GM19328 (cell line): ENCODE measurements at regions not wholly inside any gene's neighbourhood (a gene's known extent, or its start where the extent isn't known, plus 50 kb on each side); places are given as distances from the start of the nearest gene placed in this dataset.

Experiments used
- ATAC-seq: cut with Tn5 transposase; IDR thresholded peaks from one replicate; pipeline ENCODE4 v1.9.1; 2021; ENCODE audit warnings: mild to moderate bottlenecking, moderate library complexity; ENCODE audit not compliant: unreplicated experiment

DNA sequence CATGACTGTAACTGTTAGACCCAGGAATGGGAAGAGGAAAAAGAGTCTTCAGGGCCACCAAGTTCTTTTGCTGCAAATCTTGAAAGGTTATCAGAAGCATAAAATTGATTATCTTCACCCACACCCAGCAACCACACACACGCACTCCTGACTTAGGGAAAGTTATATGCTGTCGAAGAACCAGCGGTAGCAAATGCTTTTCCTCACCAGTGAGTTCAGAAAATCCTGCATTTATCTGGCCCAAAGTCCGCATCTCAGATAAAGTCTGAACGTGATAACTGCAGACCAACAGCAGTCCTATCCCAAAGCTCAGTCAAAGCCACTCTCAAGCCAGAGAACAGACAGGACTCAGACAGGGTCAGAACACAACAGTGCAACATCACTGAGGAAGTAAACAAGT lies 115.6 kb downstream of the IRS2 start:
- no peak for ATAC-seq

DNA sequence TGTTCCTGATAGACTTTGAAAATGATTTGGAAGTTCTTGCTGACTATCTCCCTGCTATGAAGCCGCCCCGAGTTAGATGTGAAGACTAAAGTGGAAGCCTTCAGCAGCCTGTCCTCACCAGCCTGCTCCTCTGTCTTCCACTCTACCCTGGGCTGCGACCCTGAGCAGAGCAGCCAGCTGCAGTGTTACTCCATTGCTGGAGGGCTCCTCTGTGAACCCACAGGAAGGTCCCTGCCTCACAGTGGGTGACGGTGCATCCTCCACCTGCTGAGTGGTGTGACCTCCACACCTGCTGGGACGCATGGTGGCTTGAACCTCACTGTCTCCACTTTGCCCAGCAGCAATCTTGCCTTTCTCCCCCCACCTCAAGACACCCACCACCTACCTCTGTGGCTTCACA lies 116.4 kb downstream of the IRS2 start:
- no peak for ATAC-seq

DNA sequence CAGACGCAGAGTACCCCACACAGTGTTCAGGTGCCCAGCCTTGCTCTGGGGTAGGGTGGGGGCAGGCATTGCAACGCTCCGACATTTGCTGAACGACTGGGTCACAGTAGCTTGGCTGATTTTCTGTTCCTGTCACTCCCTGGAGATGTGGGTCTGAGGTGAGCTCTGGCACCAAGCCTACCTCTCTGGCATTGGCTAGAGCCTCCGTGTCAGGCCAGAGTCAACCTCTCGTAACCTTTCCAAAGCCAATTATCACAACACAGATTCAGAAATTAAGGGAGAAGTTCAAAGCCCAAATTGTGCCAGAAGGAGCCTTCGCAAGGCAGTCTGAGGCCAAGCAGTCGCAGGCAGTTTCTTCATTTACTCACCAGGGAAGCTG lies 117.2 kb downstream of the IRS2 start:
- no peak for ATAC-seq

DNA sequence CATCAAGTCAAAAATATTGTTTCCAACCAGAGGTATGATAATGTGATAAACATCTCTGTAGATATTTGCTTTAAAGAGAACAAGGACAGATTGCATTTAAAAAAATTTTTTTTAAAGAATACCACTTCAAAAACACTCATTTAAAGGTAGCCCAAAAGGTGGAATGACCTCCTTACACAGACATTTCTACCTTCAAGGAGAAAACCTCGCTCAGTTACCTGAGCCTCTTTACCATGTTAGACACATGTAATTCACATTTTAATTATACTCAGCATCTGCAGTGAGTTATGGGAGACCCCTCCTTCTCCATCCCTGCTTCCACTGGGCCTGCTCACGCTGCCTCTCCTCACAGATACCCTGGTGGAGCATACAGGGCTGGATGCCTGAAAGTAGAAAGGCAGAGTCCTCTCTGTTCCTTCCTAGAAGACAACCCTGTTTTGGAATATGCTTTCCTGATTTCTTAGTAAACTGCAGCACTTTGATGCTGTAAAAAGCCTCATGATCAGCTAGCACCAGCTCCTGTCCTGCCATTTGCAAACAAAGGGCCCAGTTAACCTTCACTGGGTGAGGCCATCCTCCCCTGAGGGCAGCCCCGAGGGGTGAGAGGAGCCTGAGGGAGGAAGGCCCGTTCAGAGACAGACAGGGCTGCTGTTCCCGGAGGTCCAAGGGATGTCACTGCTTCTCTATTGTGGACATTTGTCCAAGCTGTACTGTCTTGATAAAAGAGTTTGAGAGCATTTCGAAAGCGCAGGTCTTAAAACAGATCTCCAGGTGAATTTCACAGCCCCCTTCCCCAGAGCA lies 117.8 kb downstream of the IRS2 start:
- no peak for ATAC-seq

DNA sequence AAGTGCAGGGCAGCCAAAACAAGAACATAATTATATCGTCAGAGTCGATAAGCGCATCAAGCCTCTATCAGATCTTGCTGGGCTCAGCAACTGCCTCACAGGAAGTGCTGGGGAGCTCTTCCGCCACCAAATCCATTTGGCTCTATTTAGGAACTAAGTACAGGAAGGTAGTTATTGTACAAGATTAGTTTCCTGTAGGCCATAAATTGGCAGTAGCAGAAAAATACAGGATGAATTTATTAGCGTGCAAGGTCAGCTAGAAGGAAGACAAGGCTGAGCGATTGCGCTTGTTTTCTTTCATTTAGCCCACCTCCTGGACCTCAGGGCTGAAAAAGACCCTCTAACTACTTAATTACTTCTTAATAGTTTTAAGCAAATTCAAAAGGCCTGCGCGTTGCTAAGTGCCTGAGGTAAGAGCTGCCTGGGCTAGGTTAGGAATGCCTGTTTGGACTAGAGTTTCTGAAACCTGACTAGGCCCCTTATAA lies 118.5 kb downstream of the IRS2 start:
- ATAC-seq: no peak

DNA sequence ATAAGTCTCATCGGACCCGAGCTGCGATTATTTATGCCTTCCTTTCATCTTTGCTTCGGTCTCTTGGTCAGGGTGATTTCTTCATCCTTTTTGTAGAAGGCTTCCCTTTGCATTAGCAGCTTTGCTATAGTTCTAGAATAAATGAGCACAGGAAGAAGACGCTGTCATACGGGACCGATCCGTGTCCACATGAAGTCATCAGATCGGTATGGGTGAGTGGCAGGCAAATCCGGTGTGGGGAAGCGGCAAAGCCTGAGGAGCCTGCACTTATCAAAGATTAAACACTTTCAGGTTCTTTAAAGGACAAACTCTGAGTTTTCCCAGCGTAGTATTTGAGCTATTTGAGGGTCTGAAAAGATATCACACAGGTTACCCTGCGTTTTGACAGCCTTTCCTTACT lies 119.3 kb downstream of the IRS2 start:
- ATAC-seq: no peak

DNA sequence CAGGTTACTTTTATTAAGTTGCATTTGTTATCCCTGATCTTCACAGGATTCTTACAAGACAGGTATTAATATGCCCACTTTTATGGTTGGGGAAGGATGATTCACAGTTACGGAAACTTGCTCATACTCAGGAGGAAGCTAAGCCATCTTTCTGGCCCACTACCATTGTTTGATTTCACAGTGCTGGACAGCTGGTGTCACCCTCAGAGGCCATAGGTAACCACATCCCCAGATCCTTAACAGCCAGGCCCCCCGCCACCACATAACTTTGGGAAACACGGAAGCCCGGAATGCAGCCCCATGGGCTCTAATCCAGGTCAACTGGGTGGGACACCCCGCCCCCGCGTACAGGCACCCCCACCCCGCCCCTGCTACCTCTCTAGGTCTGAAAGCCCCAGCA lies 119.7 kb downstream of the IRS2 start:
- ATAC-seq: no peak

DNA sequence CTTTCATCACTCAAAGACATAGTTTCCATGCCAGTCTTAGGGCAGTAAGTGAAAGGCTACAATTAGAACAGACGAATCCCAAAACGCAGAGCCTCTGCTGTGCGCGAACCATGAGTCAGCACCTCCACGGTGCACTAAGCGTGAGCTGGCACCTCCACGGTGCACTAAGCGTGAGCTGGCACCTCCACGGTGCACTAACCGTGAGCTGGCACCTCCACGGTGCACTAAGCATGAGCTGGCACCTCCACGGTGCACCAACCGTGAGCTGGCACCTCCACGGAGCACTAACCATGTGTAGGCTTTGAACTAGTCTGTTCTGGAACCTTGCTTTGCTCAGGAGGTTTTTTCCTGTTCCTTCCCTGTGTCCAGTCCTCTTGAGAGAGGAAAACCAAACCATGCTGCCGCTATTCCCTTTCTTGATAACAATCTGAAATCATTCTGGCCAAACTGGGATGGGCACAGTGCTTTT lies 120.6 kb downstream of the IRS2 start:
- ATAC-seq: no peak

DNA sequence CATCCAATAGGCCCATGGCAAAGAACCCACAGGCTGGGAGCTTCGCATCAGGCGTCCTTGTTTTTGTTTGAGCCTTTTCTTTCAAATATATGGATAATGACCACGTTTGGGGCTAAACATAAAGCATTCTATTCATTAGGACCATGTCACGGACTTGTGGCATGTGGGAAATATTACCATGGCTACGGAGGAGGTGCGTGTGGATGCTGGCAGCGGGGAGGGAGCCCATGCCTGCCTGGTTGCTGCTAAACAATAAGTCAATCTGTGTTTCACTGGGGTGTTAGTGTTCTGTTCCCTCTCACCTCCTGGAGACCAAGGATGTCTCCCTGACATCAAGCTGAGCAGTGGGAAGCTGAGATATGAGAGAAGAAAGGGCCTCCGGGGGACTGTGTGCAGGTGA lies 121.1 kb downstream of the IRS2 start:
- no peak for ATAC-seq

DNA sequence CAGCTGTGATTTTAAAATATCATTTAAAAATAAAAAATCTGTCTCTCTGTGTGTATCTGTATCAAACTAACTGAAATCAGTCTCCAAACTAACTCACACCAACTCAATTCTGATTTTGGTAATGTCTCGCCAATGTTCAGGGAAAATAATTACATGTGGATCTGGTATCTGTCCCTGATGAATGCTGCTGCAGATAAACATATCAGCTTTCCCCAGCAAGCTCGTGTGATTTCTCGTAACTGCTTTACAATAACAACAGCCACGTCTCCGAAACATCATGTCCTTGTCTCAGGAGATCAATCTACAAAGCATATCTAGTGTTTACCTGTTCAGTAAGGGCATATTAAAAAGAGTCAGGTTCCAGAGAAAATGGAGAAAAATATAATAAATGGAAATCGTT lies 129.0 kb downstream of the IRS2 start:
- no peak for ATAC-seq

DNA sequence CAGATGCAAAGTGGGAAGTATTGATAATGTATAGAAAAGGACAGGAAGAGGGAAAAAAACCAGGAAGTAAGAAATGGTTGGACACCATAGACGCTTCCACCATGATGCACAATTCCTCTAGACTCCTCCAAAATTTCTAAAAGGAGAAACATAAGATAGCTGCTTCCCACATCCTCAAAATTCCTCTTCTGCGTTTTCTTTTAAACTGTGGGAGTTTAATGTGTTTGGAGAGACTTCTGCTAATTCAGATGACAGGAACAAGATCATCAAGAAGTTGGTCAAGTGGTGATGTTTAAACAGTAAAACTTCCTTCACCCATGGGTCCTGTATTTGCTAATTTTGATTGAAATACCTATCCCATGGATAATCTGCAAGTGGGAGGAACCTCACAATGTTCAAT lies 130.2 kb downstream of the IRS2 start:
- no peak for ATAC-seq

DNA sequence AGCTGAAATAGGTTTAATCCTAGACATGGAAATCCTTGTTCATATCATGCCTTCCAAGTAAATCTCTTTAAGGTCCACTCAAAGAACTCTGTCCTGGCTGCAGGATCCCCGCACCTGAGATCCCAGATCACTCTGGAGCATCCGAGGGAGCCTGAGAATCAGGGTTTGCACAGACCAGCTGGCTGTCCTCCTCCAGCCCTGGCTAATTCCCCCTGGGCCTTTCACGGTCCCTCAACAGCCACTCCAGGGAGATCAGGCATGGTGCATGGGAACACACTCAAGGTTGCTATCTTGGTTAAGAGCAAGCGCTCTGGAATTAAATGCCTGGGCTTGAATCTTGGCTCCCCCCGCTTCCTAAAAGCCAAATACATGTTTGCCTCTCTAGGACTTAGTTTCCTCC lies 130.8 kb downstream of the IRS2 start:
- ATAC-seq: no peak

DNA sequence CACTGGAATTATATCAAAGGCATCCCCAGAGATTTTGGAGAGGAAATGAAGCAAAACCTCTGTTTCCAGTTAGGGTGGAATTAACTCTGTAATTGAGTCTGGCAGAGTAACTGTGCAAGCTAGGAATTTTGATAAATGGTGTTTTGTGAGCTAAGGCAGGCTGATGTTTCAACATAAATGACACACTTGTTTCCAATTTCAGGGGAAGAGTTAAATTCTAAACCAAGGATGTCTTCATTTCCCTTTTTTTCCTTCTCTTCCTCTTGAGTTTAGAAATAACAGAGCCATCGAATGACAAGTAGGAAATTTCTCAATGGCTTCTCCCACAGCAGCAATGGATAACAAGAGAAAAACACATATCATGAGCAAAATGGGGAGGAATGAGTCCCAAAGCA lies 131.2 kb downstream of the IRS2 start:
- no peak for ATAC-seq

DNA sequence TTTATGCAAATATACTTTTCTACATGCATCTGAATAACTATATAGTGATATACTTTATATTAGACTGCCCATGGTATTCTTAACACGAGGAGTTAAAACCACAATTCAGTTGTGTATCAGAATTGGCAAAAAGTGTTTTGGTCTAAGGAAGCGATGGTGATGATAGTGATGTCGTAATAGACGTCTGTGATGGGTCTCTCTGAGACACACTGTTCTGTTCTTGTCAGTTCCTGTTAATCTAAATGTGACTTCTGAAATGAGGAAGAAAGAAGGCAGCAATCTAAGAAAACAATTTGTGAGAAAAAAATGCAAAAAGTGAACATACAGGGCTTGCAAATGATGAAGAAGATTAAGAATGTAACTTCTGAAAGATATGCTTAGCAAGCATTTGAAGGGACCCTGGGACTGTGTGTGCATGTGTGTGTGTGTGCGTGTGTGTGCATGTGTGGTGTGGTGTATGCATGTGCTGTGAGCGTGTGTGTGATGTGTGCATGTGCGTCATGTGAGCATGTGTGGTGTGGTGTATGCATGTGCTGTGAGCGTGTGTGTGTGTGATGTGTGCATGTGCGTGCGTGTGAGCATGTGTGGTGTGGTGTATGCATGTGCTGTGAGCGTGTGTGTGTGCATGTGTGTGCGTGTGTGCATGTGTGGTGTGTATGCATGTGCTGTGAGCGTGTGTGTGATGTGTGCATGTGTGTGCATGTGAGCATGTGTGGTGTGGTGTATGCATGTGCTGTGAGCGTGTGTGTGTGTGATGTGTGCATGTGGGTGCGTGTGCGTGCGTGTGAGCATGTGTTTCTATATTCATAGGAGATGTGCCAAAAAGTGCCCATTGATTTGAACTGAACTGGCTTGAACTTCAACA lies 131.8 kb downstream of the IRS2 start:
- no peak for ATAC-seq

DNA sequence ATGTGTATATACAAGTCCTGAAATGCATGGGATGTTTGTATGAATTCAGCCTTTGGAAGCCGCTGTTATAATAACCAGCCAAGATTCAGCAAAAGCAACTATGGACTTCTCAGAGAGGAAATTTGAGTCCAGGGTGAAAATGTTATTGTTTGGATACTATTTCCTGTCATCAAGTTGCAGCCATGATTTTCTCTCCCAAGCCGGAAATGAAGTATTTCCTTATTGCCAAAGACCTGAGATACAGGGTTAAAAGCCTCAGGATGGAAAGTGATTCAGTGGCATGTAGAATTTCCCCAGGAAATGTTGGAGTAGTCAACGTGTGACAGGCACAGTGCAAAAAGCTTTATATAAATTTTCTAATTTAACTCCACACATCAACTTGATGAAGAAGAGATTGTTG lies 133.9 kb downstream of the IRS2 start:
- ATAC-seq: no peak

DNA sequence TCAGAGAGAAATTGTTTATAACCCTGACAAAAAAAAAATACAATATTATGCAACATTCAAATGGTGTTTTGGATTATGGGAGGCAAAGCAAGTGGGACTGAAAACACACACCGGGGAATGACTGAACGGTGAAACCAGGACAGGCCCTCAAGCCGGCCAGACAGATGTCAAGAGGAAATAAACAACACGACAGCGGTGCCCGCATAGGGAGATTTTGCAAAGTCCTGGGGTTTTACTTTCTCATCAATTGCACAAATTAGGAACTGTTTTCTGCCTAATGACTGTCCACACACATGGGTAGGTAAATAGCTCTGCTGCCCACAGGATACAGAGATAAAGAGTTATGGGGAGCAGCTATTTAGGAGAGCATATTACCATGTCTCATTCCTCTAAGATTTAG lies 134.5 kb downstream of the IRS2 start:
- no peak for ATAC-seq

DNA sequence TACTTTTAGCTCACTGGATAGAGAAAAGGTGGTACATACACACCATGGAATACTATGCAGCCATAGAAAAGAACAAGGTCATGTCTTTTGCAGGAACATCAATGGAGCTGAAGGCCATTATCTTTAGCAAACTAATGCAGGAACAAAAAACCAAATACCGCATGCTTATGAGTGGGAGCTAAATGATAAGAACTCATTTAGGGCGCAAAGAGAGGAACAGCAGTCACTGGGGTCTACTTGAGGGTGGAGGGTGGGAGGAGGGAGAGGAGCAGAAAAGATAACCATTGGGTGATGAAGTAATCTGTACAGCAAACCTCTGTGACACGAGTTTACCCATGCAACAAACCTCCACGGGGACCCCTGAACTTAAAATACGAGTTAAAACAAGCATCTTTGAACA lies 135.1 kb downstream of the IRS2 start:
- ATAC-seq: no peak

DNA sequence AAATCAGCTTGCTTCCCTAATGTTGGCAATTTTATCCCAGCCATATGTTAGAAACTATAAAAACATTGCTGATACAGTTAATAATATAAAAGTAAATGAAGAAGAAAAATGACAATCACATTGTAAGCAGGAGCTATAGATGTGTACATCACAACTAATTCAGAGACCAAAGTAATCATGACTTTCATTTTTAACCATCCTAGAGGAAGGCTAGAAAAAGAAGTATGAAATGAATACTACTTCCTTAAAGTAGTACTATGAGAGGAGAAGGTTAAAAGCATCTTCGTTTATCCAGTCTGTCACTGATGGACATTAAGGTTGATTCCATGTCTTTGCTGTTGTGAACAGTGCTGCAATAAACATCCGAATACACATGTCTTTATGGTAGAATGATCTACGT lies 135.5 kb downstream of the IRS2 start:
- ATAC-seq: no peak

DNA sequence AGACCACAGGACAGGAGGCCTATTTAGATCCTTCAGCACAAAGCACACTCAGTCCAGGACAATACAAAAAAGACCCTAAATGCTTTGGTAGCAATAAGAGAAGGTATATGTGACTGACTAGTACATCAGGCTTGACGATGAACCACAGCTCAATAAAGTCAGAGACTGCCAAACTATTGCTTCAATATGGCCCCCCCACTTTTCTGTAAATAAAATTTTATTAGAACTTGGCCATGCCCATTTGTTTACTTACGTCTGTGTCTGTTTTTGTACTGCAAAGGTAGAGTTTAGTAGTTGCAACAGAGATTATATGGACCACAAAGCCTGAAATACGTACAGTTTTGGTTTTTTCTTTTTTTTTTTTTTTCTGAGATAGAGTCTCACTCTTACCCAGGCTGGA lies 136.7 kb downstream of the IRS2 start:
- no peak for ATAC-seq

DNA sequence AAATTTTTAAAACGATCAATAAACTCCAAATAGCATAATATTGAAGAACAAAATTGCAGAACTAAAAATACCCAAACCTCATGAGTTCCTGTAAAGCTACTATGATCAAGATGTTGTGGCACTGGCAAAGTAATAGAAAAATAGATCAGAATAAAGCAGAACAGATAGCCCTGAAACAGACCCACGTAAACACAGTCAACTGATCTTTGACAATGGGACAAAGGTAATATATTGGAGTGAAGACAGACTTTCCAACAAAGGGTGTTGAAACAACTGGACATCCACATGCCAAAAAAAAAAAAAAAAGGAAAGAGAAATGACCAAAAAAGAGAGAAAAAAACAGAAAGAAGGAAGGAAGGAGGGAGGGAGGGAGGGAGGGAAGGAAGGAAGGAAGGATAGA lies 138.7 kb downstream of the IRS2 start:
- no peak for ATAC-seq

DNA sequence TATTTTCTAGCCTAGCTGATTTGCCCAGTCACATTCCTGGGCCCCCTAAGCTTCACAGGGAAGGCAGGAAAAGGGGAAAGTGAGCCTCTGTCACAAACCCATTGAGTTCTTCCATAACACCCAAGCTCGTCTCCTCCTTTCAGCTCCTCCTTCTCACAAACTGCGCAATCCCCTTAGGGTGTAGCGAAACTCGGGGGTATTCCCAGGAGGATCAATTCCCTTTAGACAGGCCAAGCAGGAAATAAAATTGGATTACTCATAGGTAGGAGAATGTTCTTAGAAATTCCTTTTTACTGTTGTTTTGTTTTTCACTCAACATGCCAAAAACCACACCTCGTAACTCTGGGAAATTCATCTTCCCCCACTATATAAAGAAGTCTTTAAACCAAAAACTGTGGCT lies 139.3 kb downstream of the IRS2 start:
- ATAC-seq: no peak

DNA sequence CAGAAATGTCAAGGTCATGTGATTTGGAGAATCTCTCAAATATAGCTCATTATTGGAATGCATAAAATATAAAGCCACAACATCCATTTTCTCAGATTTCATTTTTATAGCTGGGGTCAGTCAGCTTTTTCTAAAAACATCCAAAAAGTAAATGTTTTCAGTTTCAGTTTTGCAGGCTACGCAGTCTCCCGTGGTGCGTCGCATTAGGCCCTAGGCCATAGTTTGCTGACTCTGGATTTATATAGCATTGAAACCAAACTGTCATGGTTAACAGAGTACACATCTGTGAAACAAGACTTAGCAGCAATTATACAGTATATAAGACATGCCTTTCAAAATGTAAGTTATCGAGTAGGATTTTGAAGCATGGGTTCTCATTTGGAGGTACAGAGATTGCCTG lies 140.0 kb downstream of the IRS2 start:
- ATAC-seq: no peak
